H9 (cell line): ENCODE measurements at regions not wholly inside any gene's neighbourhood (a gene's known extent, or its start where the extent isn't known, plus 50 kb on each side); places are given as distances from the start of the nearest gene placed in this dataset.

Experiments
- DNase-seq: peaks from one replicate; pipeline ENCODE4 v3.0.0-alpha.2; 2017
- H2AFZ ChIP-seq: one replicate; pipeline ENCODE4 v1.6.1; 2013; ENCODE audit warnings: mild to moderate bottlenecking, low read length, control low read depth, moderate library complexity
- H2AK5ac ChIP-seq: 2 replicates; pipeline ENCODE4 v1.6.1; 2013; ENCODE audit warnings: low read length, control low read depth, mixed read lengths; ENCODE audit not compliant: insufficient read length
- H2BK120ac ChIP-seq: one replicate; pipeline ENCODE4 v1.6.1; 2013; ENCODE audit warnings: low read depth, mild to moderate bottlenecking, low read length, control low read depth, inconsistent platforms; ENCODE audit not compliant: poor library complexity, severe bottlenecking
- H2BK12ac ChIP-seq: 2 replicates; pipeline ENCODE4 v1.6.1; 2013; ENCODE audit warnings: low read length, control low read depth, mixed read lengths, low read depth; ENCODE audit not compliant: insufficient read length
- H2BK15ac ChIP-seq: 2 replicates; pipeline ENCODE4 v1.6.1; 2013; ENCODE audit warnings: low read depth, low read length, control low read depth
- H2BK20ac ChIP-seq: one replicate; pipeline ENCODE4 v1.6.1; 2013; ENCODE audit warnings: low read depth, mild to moderate bottlenecking, low read length, control low read depth, inconsistent platforms; ENCODE audit not compliant: poor library complexity, severe bottlenecking
- H2BK5ac ChIP-seq: 2 replicates; pipeline ENCODE4 v1.6.1; 2013; ENCODE audit warnings: low read length, control low read depth, mixed read lengths; ENCODE audit not compliant: insufficient read length
- H3K14ac ChIP-seq: 2 replicates; pipeline ENCODE4 v1.6.1; 2013; ENCODE audit warnings: low read length, control low read depth; ENCODE audit not compliant: insufficient read depth
- H3K18ac ChIP-seq: 2 replicates; pipeline ENCODE4 v1.6.1; 2013; ENCODE audit warnings: low read depth, mild to moderate bottlenecking, mixed read lengths, low read length, control low read depth; ENCODE audit not compliant: insufficient read length
- H3K23ac ChIP-seq: 2 replicates; pipeline ENCODE4 v1.6.1; 2013; ENCODE audit warnings: low read length, control low read depth, mixed read lengths, low read depth; ENCODE audit not compliant: insufficient read length
- H3K23me2 ChIP-seq: 2 replicates; pipeline ENCODE4 v1.6.1; 2013; ENCODE audit warnings: low read depth, mild to moderate bottlenecking, mixed read lengths, low read length, control low read depth; ENCODE audit not compliant: insufficient read length, poor library complexity, severe bottlenecking
- H3K27ac ChIP-seq: 2 replicates; pipeline ENCODE4 v1.5.1; 2013; ENCODE audit warnings: low read length, control low read depth, mixed read lengths, low read depth; ENCODE audit not compliant: insufficient read length
- H3K27me3 ChIP-seq: 2 replicates; pipeline ENCODE4 v1.6.1; 2013; ENCODE audit warnings: low read length, control low read depth, inconsistent platforms; ENCODE audit not compliant: insufficient read depth
- H3K4ac ChIP-seq: 2 replicates; pipeline ENCODE4 v1.6.1; 2013; ENCODE audit warnings: low read depth, mild to moderate bottlenecking, control low read depth, inconsistent platforms, low read length, moderate library complexity
- H3K4me1 ChIP-seq: 2 replicates; pipeline ENCODE4 v1.6.1; 2013; ENCODE audit warnings: low read length, control low read depth, inconsistent platforms; ENCODE audit not compliant: insufficient read depth
- H3K4me2 ChIP-seq: 2 replicates; pipeline ENCODE4 v1.6.1; 2013; ENCODE audit warnings: low read length, control low read depth, mixed read lengths; ENCODE audit not compliant: insufficient read length, insufficient read depth
- H3K56ac ChIP-seq: 2 replicates; pipeline ENCODE4 v1.6.1; 2013; ENCODE audit warnings: low read depth, mild to moderate bottlenecking, mixed read lengths, low read length, control low read depth; ENCODE audit not compliant: insufficient read length
- H3K79me1 ChIP-seq: 2 replicates; pipeline ENCODE4 v1.6.1; 2013; ENCODE audit warnings: low read depth, mild to moderate bottlenecking, moderate library complexity, low read length, control low read depth, inconsistent platforms; ENCODE audit not compliant: insufficient read depth, poor library complexity, severe bottlenecking
- H3K79me2 ChIP-seq: 2 replicates; pipeline ENCODE4 v1.6.1; 2013; ENCODE audit warnings: low read length, control low read depth, inconsistent platforms; ENCODE audit not compliant: insufficient read depth
- H3K9ac ChIP-seq: 2 replicates; pipeline ENCODE4 v1.6.1; 2013; ENCODE audit warnings: low read length, control low read depth, mixed read lengths; ENCODE audit not compliant: insufficient read length; ENCODE audit errors: extremely low read depth
- H3K9me3 ChIP-seq: one replicate; pipeline ENCODE4 v1.6.1; 2013; ENCODE audit warnings: low read depth, low read length, inconsistent platforms; ENCODE audit not compliant: control insufficient read depth
- H3T11ph ChIP-seq: one replicate; pipeline ENCODE4 v1.6.1; 2013; ENCODE audit warnings: mild to moderate bottlenecking, low read length, control low read depth, inconsistent platforms
- H4K20me1 ChIP-seq: one replicate; pipeline ENCODE4 v1.6.1; 2013; ENCODE audit not compliant: control insufficient read depth, insufficient read length, insufficient read depth
- H4K5ac ChIP-seq: 2 replicates; pipeline ENCODE4 v1.6.1; 2013; ENCODE audit warnings: low read depth, mild to moderate bottlenecking, mixed read lengths, low read length, control low read depth; ENCODE audit not compliant: insufficient read length
- H4K8ac ChIP-seq: replicated peaks from 2 replicates; pipeline ENCODE4 v1.6.1; 2013; ENCODE audit warnings: low read length, control low read depth, mixed read lengths, low read depth; ENCODE audit not compliant: insufficient read length
- H4K91ac ChIP-seq: 2 replicates; pipeline ENCODE4 v1.6.1; 2013; ENCODE audit warnings: low read depth, mild to moderate bottlenecking, moderate library complexity, mixed read lengths, low read length, control low read depth; ENCODE audit not compliant: insufficient read length
- H3K27ac Mint-ChIP-seq, 3 experiments: 2 replicates in 2 of 3; 3 replicates in 1 of 3; pipeline ENCODE4 v1.8.0; 2020 to 2021; ENCODE audit warnings: mixed read lengths in 3 of 3, mild to moderate bottlenecking in 1 of 3, moderate library complexity in 1 of 3
- H3K27me3 Mint-ChIP-seq: 2 replicates; pipeline ENCODE4 v1.8.0; 2021; ENCODE audit warnings: low read depth, mild to moderate bottlenecking, moderate library complexity, mixed read lengths
- H3K36me3 Mint-ChIP-seq, 3 experiments: 2 replicates in 2 of 3; 3 replicates in 1 of 3; pipeline ENCODE4 v1.8.0; 2020 to 2021; ENCODE audit warnings: low read depth in 3 of 3, mixed read lengths in 3 of 3; ENCODE audit not compliant: insufficient read depth in 1 of 3
- H3K4me1 Mint-ChIP-seq, 2 experiments: 2 replicates each; pipeline ENCODE4 v1.8.0; 2020; ENCODE audit warnings: mixed read lengths in 2 of 2
- H3K4me3 Mint-ChIP-seq, 2 experiments: 2 replicates in 1 of 2; 3 replicates in 1 of 2; pipeline ENCODE4 v1.8.0; 2020 to 2021; ENCODE audit warnings: mild to moderate bottlenecking in 2 of 2, mixed read lengths in 2 of 2, moderate library complexity in 1 of 2
- H3K9me3 Mint-ChIP-seq, 2 experiments: 2 replicates in 1 of 2; 3 replicates in 1 of 2; pipeline ENCODE4 v1.8.0; 2020; ENCODE audit warnings: mild to moderate bottlenecking in 2 of 2, mixed read lengths in 2 of 2, moderate library complexity in 1 of 2
- TF ChIP-seq, protein P1 (sequence below): fragments of 200-600 bp; sonication (generic); conservative IDR thresholded peaks from 3 replicates; pipeline ENCODE4 v1.8.0; 2021; ENCODE audit warnings: antibody characterized with exemption, mild to moderate bottlenecking

DNA sequence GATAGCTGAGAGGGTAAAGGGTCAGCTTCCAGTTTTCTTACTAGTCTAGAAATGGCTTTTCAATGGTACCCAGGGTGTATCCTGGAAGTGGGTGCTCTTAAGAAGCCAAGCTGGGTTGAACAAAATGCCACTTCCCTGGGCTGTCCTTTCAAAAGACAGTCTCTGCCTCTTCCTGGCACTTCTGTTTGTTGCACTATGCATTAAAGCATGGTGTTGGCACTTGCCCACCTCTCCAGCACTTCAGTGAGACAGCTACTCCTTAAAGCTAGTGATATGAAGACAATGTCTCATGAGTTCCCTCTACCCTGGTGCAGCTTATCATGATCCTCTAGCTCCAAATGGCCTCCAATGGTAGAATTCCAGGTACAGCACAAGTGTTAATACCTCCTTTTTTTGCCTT, 74.3 kb upstream of the IGFBP5 start:
- Mint-ChIP-seq H3K9me3 (peaks cover 9 to 12% of the 10 kb centered on the region in 2 experiments), H3K4me1 (peaks cover 44 to 51% of the 10 kb centered on the region in 2 experiments), H3K27me3 (peaks cover 7% of the 10 kb centered on the region), H3K36me3 (peaks cover 0 to 9% (median 3%) of the 10 kb centered on the region in 3 experiments; a peak in 4 of 7 replicates), H3K27ac (no peak overlapping the region), H3K4me3 (no peak overlapping the region)
- Histone ChIP-seq H2BK20ac (no peak overlapping the region), H3K27ac (no peak overlapping the region), H3K23ac (no peak overlapping the region), H3K9me3 (no peaks in the 10 kb centered on the region), H3K9ac (no peak overlapping the region), H4K20me1 (no peaks in the 10 kb centered on the region), H3K79me1 (no peaks in the 10 kb centered on the region), H3K27me3 (no peaks in the 10 kb centered on the region), H2AK5ac (no peak overlapping the region), H2BK120ac (no peak overlapping the region), H4K5ac (no peak overlapping the region), H3K56ac (no peak overlapping the region), H3T11ph (no peak overlapping the region), H3K4me2 (no peak overlapping the region), H4K91ac (no peak overlapping the region), H2BK15ac (no peak overlapping the region), H3K18ac (no peak overlapping the region), H2AFZ (no peak overlapping the region), H2BK5ac (no peak overlapping the region), H3K14ac (no peak overlapping the region), H3K79me2 (no peaks in the 10 kb centered on the region), H2BK12ac (no peak overlapping the region), H3K23me2 (no peaks in the 10 kb centered on the region), H3K4me1 (peaks cover 6% of the 10 kb centered on the region; the same call in 1 of the 2 replicates), H4K8ac (no peak overlapping the region), H3K4ac (no peak overlapping the region)
- DNase-seq, result no peak
- TF ChIP-seq, protein P1, sequence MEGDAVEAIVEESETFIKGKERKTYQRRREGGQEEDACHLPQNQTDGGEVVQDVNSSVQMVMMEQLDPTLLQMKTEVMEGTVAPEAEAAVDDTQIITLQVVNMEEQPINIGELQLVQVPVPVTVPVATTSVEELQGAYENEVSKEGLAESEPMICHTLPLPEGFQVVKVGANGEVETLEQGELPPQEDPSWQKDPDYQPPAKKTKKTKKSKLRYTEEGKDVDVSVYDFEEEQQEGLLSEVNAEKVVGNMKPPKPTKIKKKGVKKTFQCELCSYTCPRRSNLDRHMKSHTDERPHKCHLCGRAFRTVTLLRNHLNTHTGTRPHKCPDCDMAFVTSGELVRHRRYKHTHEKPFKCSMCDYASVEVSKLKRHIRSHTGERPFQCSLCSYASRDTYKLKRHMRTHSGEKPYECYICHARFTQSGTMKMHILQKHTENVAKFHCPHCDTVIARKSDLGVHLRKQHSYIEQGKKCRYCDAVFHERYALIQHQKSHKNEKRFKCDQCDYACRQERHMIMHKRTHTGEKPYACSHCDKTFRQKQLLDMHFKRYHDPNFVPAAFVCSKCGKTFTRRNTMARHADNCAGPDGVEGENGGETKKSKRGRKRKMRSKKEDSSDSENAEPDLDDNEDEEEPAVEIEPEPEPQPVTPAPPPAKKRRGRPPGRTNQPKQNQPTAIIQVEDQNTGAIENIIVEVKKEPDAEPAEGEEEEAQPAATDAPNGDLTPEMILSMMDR, result no peak
